Peyer's patch (tissue), 4 donors: ENCODE measurements at regions not wholly inside any gene's neighbourhood (a gene's known extent, or its start where the extent isn't known, plus 50 kb on each side); places are given as distances from the start of the nearest gene placed in this dataset.

Experiments
- DNase-seq, 3 donors: peaks; one replicate each; pipeline ENCODE4 v3.0.0-alpha.2; 2017 to 2019
- H3K27ac ChIP-seq, 4 donors: fragments of 200-600 bp; sonication (generic); one replicate each; pipeline ENCODE4 v1.5.1; 2016 to 2019
- H3K27me3 ChIP-seq, 2 donors: fragments of 200-600 bp; sonication (generic); one replicate each; pipeline ENCODE4 v1.5.1; 2019
- H3K36me3 ChIP-seq, 3 donors: fragments of 200-600 bp; sonication (generic); one replicate each; pipeline ENCODE4 v1.5.1; 2016 to 2019
- H3K4me1 ChIP-seq, 4 donors: fragments of 200-600 bp; sonication (generic); one replicate each; pipeline ENCODE4 v1.5.1; 2016 to 2019
- H3K4me3 ChIP-seq, 4 donors: fragments of 200-600 bp; sonication (generic); 1 replicate in 3 of 4; 2 replicates in 1 of 4; pipeline ENCODE4 v1.5.1; 2016 to 2019; ENCODE audit warnings: mild to moderate bottlenecking in 1 of 4
- H3K9me3 ChIP-seq, 4 donors: fragments of 200-600 bp; sonication (generic); one replicate each; pipeline ENCODE4 v1.5.1; 2016 to 2019; ENCODE audit warnings: mild to moderate bottlenecking in 1 of 4
- CTCF ChIP-seq, 6 experiments: fragments of 450-650 bp in 4 of 6; fragments of 200-600 bp in 2 of 6; sonication (generic) in 1 of 6; IDR thresholded peaks; one replicate each; pipeline ENCODE4 v1.5.1; 2017 to 2019; ENCODE audit warnings: antibody characterized with exemption in 6 of 6, mild to moderate bottlenecking in 3 of 6, moderate library complexity in 1 of 6
- POLR2A ChIP-seq, 2 donors: fragments of 450-650 bp; IDR thresholded peaks; one replicate each; pipeline ENCODE4 v1.5.1; 2017; ENCODE audit warnings: antibody characterized with exemption in 2 of 2, mild to moderate bottlenecking in 2 of 2, moderate library complexity in 2 of 2
- small RNA-seq, 2 donors: library from RNA; depleted of rRNA; stranded (forward); fragments of <200 nt; gene quantifications; one replicate each; pipeline ENCODE3, GENCODE V24; 2016

- Histone ChIP-seq H3K27me3 (no peaks in the 10 kb centered on the region), H3K36me3 (no peaks in the 10 kb centered on the region), H3K4me3 (no peak overlapping the region), H3K4me1 (no peaks in the 10 kb centered on the region), H3K9me3 (no peaks in the 10 kb centered on the region), H3K27ac (no peak overlapping the region)
- no peak for TF ChIP-seq CTCF (IDR thresholded peaks at IDR 0.05)
- TF ChIP-seq POLR2A (IDR thresholded peaks at IDR 0.05) = no peak
- no peak for DNase-seq
These were observed 237.3 kb downstream of the CDH10 start for GRCh38 chr5:24407466-24407865.

DNA sequence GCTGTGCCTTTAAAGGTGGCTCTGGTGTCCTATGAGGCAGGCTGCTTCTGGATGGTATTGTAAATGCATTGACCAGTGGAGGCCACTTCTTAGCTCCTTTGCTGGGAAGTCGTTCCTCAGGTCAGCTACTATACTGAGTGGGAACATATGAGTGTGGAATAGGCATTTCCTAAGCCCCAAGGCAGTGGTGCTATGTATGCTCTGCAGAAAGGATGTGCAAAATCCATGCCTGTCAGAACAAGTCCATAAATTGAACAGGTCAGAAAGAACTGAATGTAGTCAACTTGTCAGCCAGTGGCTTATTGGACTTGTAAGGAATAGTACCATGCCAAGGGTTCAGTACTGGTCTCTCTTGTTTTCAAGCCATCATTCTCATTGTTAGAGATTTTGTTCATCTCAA lies 216.4 kb downstream of the CDH10 start:
- Histone ChIP-seq H3K27ac (no peak overlapping the region), H3K4me3 (no peak overlapping the region), H3K27me3 (no peaks in the 10 kb centered on the region), H3K4me1 (no peaks in the 10 kb centered on the region), H3K9me3 (no peaks in the 10 kb centered on the region), H3K36me3 (no peaks in the 10 kb centered on the region)
- DNase-seq = no peak
- TF ChIP-seq CTCF (IDR thresholded peaks at IDR 0.05) (no peak), POLR2A (IDR thresholded peaks at IDR 0.05) (no peak)

DNA sequence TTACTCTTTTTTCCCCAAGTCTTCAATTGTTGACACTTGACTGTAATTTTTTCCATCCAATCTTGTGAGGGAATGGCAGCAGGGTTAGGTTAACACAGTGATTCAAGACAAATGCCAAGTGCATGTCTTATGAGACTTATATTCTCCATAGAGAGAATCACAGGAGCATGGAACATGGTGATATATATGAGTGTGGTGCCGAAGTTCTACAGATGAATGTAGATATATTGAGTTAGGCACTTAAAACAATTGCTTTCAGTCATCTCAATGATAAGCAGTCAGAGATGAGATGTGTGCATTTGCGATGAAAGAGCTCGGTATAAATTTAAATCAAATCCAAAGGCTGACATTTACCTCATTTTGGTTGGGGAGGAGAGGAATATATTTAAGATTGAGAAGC lies 211.2 kb downstream of the CDH10 start:
- Histone ChIP-seq H3K36me3 (no peaks in the 10 kb centered on the region), H3K27ac (no peak overlapping the region), H3K4me3 (no peak overlapping the region), H3K4me1 (no peaks in the 10 kb centered on the region), H3K27me3 (no peaks in the 10 kb centered on the region), H3K9me3 (no peaks in the 10 kb centered on the region)
- DNase-seq = no peak
- TF ChIP-seq CTCF (IDR thresholded peaks at IDR 0.05) (no peak), POLR2A (IDR thresholded peaks at IDR 0.05) (no peak)

Small RNA genes lying in the stretch of these regions (small RNA-seq; reads per million reads assigned to genes)
- 0 reads per million in 2 donors for gene AC026784.1
- 0 reads per million in 2 donors for gene RF00019
- 0 reads per million in 2 donors for gene RF00561
